Left ventricle myocardium inferior (tissue), 1 donor: ENCODE measurements at regions not wholly inside any gene's neighbourhood (a gene's known extent, or its start where the extent isn't known, plus 50 kb on each side); places are given as distances from the start of the nearest gene placed in this dataset.

Experiments
- DNase-seq: peaks from one replicate; pipeline ENCODE4 v3.0.0-alpha.2; 2020
- H3K27ac ChIP-seq: fragments of 200-600 bp; replicated peaks from 2 replicates; pipeline ENCODE4 v1.8.0; 2021
- H3K27me3 ChIP-seq: fragments of 200-600 bp; 2 replicates; pipeline ENCODE4 v1.8.0; 2021; ENCODE audit warnings: low read depth
- H3K36me3 ChIP-seq: fragments of 200-600 bp; 2 replicates; pipeline ENCODE4 v1.8.0; 2021
- H3K4me1 ChIP-seq: fragments of 200-600 bp; 2 replicates; pipeline ENCODE4 v1.8.0; 2021
- H3K4me3 ChIP-seq: fragments of 200-600 bp; 2 replicates; pipeline ENCODE4 v1.8.0; 2021; ENCODE audit warnings: mild to moderate bottlenecking, moderate library complexity
- H3K9me3 ChIP-seq: fragments of 200-600 bp; replicated peaks from 2 replicates; pipeline ENCODE4 v1.8.0; 2021
- CTCF ChIP-seq: fragments of 200-600 bp; IDR thresholded peaks from 2 replicates; pipeline ENCODE4 v1.8.0; 2021; ENCODE audit warnings: antibody characterized with exemption, mild to moderate bottlenecking, borderline replicate concordance
- intact Hi-C: fragments of 100-400 bp; cut with micrococcal nuclease; formaldehyde crosslinking; loops from one replicate; pipeline ENCODE4 v1.11.0; 2022
- donor health status: DM: no; HTN: yes; CAD: no; lungs with severe emphysema.

DNA sequence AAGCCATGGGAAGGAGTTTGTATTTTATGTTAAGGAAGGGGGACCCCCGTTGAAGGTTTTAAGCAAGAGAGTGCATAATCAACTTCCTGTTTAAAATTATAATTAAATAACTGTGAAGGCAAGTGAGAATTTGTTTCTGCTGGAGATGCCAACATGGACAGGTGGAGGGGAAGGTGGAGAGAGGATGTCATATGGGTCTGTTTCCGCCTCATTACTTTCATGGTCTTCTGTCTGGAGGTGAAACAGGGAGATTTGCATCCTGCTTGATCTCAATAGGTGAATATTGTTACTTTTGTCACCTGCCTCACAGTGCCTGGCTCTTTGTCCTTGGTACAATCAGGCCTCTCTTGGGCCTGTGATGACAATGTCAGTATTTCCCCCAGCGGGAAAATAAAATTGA lies 300.6 kb upstream of the LMCD1 start:
- no peak for DNase-seq
- H3K9me3 ChIP-seq = no peaks in the 10 kb centered on the region
- no peak for TF ChIP-seq CTCF
- no peaks in the 10 kb centered on the region for H3K4me1 ChIP-seq
- no peaks in the 10 kb centered on the region for H3K27me3 ChIP-seq
- no peaks in the 10 kb centered on the region for H3K36me3 ChIP-seq
- H3K4me3 ChIP-seq = no peak overlapping the region
- H3K27ac ChIP-seq = no peak overlapping the region
- intact Hi-C loops = no loop called here

DNA sequence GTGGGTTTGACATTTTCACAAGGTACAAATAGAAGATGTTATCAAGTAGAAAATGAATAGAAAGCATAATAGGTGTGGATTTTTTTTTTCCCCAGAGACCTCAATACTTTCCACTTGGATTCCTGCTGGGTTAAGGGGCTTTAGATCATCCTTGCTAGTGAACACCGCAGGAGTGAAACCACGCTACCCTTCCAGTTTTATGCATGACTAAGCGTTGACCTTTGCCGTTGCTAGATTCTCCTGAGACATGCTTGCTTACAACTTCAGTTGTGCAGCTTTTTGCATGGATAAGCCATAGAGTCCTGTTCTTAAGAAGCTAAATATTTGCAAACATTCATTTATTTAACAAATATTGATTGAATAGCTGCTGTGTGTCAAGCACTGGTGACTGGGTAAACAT lies 299.7 kb upstream of the LMCD1 start:
- intact Hi-C loops = no loop called here
- Histone ChIP-seq H3K9me3 (no peaks in the 10 kb centered on the region), H3K36me3 (no peaks in the 10 kb centered on the region), H3K27ac (no peak overlapping the region), H3K4me3 (no peak overlapping the region), H3K4me1 (no peaks in the 10 kb centered on the region), H3K27me3 (no peaks in the 10 kb centered on the region)
- TF ChIP-seq CTCF = no peak
- DNase-seq = no peak

DNA sequence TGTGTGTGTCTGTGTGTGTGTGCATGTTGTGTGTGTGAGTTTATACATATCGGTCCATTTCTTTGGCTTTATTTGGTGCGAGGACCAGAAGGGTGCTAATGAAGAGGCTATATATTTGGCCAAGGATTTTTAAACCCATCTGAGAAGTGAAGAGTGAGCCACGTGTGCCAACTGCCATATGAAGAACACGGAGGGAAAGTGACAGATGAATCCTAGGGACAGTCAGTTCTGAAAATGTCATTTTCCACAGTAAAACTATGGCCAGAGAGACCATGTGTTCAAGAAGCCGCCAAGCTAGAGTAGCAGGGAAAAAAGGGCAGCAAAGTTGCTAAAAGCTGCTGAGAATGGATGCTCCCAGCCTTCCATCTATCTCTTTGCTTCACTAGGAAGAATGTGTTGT lies 297.3 kb upstream of the LMCD1 start:
- TF ChIP-seq CTCF = no peak
- DNase-seq = no peak
- Histone ChIP-seq H3K27me3 (no peaks in the 10 kb centered on the region), H3K27ac (no peak overlapping the region), H3K4me3 (no peak overlapping the region), H3K9me3 (no peaks in the 10 kb centered on the region), H3K36me3 (no peaks in the 10 kb centered on the region), H3K4me1 (no peaks in the 10 kb centered on the region)
- intact Hi-C loops = no loop called here

- no peak for DNase-seq
- Histone ChIP-seq H3K9me3 (no peaks in the 10 kb centered on the region), H3K4me3 (no peak overlapping the region), H3K27ac (no peak overlapping the region), H3K36me3 (no peaks in the 10 kb centered on the region), H3K27me3 (no peaks in the 10 kb centered on the region), H3K4me1 (no peaks in the 10 kb centered on the region)
- TF ChIP-seq CTCF = no peak
- intact Hi-C loops = no loop called here
These were observed 296.6 kb upstream of the LMCD1 start for GRCh38 chr3:8204853-8205650.

DNA sequence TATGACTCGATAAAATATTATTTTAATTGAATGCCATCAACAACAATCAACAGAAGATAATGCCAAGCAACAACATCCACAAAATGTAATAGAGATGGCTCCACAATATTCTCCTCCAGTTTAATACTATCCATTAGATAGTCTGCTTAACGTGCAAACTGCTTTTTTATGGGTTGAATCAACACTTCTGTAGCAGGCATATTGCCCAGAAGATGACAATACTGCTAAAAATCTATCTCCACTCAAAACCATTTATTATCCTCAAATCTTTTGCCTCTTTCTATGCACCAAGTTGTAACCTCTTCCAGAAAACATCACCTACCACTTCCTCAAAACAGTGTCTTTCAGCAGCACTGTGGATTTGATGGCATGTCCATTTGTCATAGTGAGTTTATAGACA lies 295.7 kb upstream of the LMCD1 start:
- DNase-seq = no peak
- intact Hi-C loops = no loop called here
- H3K27me3 ChIP-seq = no peaks in the 10 kb centered on the region
- H3K36me3 ChIP-seq = no peaks in the 10 kb centered on the region
- H3K9me3 ChIP-seq = no peaks in the 10 kb centered on the region
- H3K4me1 ChIP-seq = no peaks in the 10 kb centered on the region
- no peak for TF ChIP-seq CTCF
- H3K4me3 ChIP-seq = no peak overlapping the region
- no peak overlapping the region for H3K27ac ChIP-seq
